ENCODE measurements at regions not wholly inside any gene's neighbourhood (a gene's known extent, or its start where the extent isn't known, plus 50 kb on each side); places are given as distances from the start of the nearest gene placed in this dataset.
"Not testable (repeated sequence)": the region's sequence is repeated elsewhere in the genome, so short reads cannot be mapped to it uniquely, and the experiment has no call there.

GRCh38 chr7:46091071-46091470, 170.0 kb upstream of the IGFBP3 start:
- no peak for DNase-seq

GRCh38 chr7:46089281-46089680, 168.2 kb upstream of the IGFBP3 start:
- DNase-seq: no peak

GRCh38 chr7:46088486-46088885, 167.4 kb upstream of the IGFBP3 start:
- not testable (repeated sequence) for DNase-seq

GRCh38 chr7:46080595-46081159, 159.6 kb upstream of the IGFBP3 start:
- DNase-seq: no peak

- no peak for DNase-seq
These were observed 158.3 kb upstream of the IGFBP3 start for GRCh38 chr7:46079421-46079820.

- no peak for DNase-seq
These were observed 155.5 kb upstream of the IGFBP3 start for GRCh38 chr7:46076527-46076926.

GRCh38 chr7:46072722-46073121, 151.7 kb upstream of the IGFBP3 start:
- DNase-seq: no peak

GRCh38 chr7:46071601-46072000, 150.5 kb upstream of the IGFBP3 start:
- no peak for DNase-seq

- no peak for DNase-seq
These were observed 150.0 kb upstream of the IGFBP3 start for GRCh38 chr7:46071076-46071475.

GRCh38 chr7:46068159-46068558, 147.1 kb upstream of the IGFBP3 start:
- DNase-seq: no peak

GRCh38 chr7:46059308-46060020, 138.4 kb upstream of the IGFBP3 start:
- no peak for DNase-seq

GRCh38 chr7:46058086-46058823, 137.2 kb upstream of the IGFBP3 start:
- DNase-seq: no peak

- DNase-seq: no peak
These were observed 133.8 kb upstream of the IGFBP3 start for GRCh38 chr7:46054915-46055314.

- DNase-seq: no peak
These were observed 133.2 kb upstream of the IGFBP3 start for GRCh38 chr7:46054272-46054671.

GRCh38 chr7:46047581-46047980, 126.5 kb upstream of the IGFBP3 start:
- no peak for DNase-seq

GRCh38 chr7:46043338-46043737, 122.3 kb upstream of the IGFBP3 start:
- not testable (repeated sequence) for DNase-seq

- not testable (repeated sequence) for DNase-seq
These were observed 118.7 kb upstream of the IGFBP3 start for GRCh38 chr7:46039813-46040212.

- DNase-seq: no peak
These were observed 114.1 kb upstream of the IGFBP3 start for GRCh38 chr7:46035166-46035565.

GRCh38 chr7:46034056-46034768, 113.1 kb upstream of the IGFBP3 start:
- no peak for DNase-seq

- no peak for DNase-seq
These were observed 112.5 kb upstream of the IGFBP3 start for GRCh38 chr7:46033592-46033991.

GRCh38 chr7:46032942-46033341, 111.9 kb upstream of the IGFBP3 start:
- DNase-seq: no peak

- DNase-seq: no peak
These were observed 111.3 kb upstream of the IGFBP3 start for GRCh38 chr7:46032353-46032752.

- no peak for DNase-seq
These were observed 108.1 kb upstream of the IGFBP3 start for GRCh38 chr7:46029111-46029704.
